GM21526 (cell line): ENCODE measurements at regions not wholly inside any gene's neighbourhood (a gene's known extent, or its start where the extent isn't known, plus 50 kb on each side); places are given as distances from the start of the nearest gene placed in this dataset.
"Not testable (repeated sequence)": the region's sequence is repeated elsewhere in the genome, so short reads cannot be mapped to it uniquely, and the experiment has no call there.

Experiments
- ATAC-seq: cut with Tn5 transposase; IDR thresholded peaks from one replicate; pipeline ENCODE4 v1.9.1; 2021; ENCODE audit warnings: moderate library complexity; ENCODE audit not compliant: unreplicated experiment, low FRiP score

DNA sequence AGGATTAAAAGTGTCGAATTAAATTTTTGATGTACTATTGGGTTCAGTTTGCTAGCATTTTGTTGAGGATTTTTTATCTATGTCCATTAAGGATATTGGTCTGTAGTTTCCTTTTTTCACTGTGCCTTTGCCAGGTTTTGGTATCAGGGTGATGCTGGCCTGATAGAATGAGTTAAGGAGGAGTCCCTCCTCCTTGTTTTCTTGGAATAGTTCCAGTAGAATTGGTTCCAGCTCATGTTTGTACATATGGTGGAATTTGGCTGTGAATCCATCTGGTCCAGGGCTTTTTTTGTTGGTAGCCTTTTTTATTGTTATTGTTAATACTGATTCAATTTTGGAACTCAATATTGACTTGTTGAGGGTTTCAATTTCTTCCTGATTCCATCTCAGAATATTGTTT lies 141.8 kb downstream of the SIM1 start:
- ATAC-seq: no peak

DNA sequence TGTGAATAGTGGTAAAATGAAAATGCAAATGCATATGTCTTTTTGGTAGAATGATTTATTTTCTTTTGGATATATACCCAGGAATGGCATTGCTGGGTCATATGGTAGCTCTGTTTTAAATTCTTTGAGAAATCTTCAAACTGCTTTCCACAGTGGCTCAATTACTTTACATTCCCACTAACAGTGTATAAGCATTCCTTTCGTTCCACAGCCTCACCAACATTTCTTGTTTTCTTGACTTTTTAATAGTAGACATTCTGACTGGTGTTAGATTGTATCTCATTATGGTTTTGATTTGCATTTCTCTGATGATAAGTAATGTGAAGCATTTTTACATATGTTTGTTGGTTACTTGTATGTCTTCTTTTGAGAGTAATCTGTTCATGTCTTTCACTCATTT lies 144.0 kb downstream of the SIM1 start:
- no peak for ATAC-seq

DNA sequence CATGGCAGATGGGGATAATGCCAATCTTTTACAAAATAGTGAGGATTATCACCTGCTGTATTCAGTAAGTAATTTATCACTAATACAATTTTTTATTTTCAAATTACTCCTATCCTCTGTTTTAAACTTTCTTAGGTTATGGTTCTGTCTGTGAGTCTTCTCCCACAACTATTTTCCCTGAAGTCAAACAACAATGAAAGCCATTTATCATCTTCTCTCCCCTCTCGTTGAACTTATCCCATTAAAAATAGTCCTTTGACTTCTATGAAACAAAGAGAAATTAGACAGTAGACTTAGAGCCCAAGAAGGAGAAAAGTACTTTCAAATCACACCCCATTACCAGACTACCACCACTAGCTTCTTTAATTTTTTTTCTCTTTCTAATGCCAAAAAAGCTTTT lies 147.7 kb downstream of the SIM1 start:
- no peak for ATAC-seq

DNA sequence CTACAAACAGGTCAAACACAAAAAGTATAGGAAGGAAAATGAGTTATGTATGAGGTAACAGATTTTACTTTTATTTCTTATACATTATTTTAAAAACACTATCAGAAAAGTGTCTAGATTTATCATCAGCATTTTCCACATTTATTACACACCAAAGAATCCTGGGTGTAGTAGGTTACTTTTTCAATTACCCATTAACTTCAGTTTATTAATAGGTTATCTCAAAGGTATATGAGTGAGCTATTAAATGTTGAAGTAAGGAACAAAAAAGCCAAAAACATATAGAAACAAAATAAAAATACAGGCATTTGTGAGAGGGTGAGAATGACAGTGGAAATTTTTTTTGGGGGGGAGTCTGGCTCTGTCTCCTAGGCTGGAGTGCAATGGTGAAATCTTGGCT lies 150.5 kb downstream of the SIM1 start:
- ATAC-seq: no peak

DNA sequence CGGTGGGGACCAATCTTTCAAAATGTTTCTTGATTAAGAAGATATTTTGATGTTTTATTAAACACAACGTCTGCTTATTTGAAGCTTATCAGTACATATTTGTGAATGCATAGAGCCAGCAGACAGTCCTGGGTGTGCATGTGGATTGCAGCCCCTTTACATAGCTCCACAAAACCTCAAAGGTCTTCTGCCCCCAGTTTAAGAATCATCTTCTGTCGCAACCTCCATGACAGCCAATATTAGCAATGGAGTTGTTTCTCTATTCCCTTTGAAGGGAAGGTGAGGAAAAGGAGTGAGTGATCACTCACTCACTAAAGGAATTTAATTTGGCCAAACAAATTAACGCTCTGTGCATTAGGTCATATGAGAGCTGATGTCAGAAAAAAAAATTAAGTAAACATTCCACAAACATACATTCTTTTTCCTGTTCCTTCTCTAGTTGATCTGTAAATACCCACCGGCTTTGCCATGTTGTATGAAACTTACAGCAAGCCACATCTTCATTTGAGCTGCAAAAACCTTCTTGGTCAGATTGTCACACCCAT lies 152.9 kb downstream of the SIM1 start:
- ATAC-seq: no peak

DNA sequence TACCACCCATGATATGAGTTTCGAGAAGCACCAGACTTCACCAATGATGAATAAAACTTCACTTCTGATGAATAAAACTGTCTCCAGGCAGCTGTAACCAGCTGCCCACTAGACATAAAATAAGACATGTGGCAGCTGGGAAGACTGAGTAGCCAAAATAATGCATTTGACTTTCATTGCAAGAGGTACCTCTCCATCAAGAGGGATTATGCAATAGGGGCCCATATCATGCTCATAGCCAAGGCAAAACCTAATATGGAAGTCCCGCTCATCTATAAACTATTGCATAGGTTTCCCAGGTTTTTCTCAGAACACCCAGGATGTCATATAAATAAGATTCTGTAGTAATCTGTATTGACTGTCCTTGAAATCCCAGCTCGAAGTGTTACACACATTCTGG lies 155.5 kb downstream of the SIM1 start:
- no peak for ATAC-seq

DNA sequence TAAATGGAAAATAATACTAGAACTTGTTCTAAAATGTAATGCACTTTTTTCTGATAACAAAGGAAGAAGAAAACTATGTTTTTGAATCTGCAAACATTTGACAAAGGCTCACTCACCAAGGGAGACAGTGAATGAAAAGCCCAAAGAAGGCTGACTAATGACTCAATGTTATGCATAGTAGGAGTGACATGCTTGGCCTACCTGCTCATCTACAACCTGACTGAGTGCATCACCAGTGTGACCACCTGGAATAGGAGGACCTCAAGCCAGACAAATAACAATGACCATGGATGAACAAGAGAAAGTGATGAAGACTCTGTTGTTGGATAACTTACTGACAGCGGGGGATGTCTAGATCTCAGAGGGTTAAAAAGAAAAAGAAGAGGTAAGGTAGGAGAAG lies 157.2 kb downstream of the SIM1 start:
- ATAC-seq: no peak

DNA sequence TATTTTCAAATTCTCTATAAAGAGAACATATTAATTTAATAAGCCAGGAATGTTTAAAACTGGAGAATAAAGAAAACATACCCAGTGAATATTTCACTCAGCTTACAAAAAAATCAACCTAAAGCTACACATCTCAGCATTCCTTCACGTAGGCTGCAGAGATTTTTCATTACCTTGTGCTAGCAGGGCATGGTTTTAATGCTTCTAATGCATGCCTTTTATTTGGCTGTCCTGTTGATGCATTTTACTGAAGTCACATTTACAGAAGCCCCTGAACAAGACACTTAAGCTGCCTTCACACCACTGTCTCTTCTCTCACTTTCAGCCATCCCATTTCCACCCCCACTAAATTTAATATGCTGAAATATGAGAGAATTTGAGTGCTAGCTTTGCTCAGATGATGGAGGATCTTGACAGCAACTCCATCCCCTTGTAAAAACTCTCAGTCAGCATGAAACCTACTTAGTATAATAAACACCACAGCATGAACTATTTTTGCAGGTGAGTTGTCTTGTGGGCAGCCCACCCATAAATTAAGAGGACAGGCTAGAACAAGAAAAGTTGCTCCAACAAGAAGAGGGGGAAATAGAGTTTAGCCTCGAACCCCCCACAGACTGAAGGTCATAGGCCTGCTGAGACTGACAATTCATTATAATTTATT lies 159.4 kb downstream of the SIM1 start:
- no peak for ATAC-seq

DNA sequence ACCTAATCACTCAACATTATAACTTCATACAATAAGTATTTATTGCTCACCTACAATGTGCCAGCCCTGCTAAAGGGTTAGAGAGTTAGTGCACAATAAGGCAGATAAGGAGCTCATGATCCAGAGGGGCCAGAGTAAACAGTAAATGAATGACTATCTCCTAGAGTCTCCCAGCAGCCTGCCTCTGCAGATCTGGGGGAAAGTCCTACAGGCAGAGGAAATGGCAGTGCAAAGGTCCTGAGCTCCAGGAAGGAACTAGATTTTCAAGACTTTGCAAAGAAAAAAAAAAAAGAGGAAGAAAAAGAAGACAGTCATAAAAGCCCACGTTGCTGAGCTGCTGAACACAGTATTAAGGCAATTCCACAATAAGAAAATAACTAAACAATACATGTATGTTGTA lies 160.1 kb downstream of the SIM1 start:
- no peak for ATAC-seq

DNA sequence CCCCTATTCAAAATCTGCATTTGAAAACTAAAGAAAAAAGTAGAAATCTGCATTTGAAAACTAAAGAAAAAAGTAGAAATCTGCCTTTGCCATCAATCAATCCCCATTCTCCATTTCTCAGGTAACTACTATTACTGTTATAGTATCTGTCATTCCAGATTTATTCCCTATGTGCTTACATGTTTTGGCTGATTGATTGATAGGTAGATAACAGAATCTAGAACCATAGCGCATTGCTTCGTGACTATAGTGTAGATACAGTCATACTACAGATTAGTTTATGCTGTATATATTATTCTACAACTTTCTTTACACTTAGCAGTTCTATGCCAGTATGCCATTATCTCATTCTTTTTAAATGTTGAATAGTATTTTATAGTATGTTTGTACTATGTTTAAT lies 163.0 kb downstream of the SIM1 start:
- ATAC-seq: no peak

DNA sequence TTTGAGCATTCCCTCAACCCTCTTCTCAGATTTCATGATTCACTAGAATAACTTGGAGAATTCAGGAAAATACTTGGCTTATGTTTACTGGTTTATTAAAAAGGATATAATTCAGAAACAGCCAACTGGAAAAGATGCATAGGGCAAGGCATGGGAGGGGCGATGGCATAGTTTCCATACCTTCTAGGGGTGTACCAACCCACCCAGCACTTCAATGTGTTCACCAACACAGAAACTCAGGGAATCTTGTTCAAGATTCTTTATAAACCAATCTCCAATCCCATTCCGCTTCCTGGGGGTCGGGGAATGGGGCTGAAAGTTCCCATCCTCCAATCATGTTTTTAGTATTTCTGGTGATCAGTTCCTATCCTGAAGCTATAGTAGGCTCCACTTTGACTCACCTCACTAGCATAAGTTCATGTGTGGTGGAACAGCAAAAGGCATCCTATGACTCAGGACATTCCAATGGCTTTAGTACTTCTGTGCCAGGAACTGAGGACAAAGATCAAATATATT lies 164.4 kb downstream of the SIM1 start:
- ATAC-seq: no peak

DNA sequence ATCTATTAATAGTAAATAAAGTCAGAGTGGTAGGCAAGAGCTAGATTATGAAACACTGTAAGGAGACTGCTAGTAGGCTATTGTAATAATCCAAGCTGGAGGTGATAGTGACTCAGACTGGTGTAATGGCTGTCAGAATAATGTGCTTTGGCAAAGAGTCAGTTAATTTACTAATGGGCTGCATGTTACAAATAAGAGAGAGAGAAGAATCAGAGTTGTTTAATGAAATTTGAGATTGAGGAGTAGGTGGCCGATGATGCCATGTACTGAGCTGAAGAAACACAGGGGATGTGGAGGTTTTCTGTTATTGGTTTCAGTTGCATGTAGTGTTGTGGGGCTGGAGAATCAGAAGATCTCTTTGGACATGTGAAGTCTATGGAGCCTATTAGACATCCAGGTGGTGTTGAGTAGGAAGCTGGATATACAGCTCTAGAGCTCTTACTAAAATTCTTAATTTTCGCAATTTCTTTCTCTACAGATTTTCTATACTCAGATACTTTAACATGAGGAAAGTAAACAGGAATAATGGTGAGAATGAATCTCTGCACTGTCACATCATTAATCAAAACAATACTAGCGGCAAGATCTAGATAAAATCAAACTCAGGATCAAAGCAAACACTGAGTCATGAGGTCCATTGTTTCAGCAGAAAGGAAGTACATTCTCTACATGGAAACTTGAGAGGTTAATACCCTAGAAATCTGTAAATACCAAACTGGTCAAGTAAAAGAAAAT lies 167.7 kb downstream of the SIM1 start:
- ATAC-seq: no peak

DNA sequence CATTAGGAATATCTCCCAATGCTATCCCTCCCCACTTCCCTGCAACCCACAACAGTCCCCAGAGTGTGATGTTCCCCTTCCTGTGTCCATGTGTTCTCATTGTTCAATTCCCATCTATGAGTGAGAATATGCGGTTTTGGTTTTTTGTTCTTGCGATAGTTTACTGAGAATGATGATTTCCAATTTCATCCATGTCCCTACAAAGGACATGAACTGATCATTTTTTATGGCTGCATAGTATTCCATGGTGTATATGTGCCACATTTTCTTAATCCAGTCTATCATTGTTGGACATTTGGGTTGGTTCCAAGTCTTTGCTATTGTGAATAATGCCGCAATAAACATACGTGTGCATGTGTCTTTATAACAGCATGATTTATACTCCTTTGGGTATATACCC lies 169.5 kb downstream of the SIM1 start:
- ATAC-seq: not testable (repeated sequence)

DNA sequence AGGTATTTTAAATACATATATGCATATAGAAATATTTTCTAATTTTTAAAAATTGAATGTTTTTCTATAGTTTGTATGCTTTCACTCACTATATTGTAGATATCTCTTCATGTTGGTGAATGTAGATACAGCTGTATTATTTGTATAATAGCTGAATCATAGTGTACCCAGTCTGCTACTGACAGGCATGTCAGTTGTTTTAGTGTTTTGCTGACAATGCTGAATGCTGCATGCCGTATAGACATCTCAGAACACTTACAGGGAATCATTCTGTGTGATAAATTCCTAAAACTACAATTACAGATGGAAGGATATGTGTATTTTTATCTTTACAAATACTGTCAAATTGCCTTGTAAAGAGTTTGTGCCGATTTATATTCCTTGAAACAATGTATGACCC lies 175.4 kb downstream of the SIM1 start:
- no peak for ATAC-seq

DNA sequence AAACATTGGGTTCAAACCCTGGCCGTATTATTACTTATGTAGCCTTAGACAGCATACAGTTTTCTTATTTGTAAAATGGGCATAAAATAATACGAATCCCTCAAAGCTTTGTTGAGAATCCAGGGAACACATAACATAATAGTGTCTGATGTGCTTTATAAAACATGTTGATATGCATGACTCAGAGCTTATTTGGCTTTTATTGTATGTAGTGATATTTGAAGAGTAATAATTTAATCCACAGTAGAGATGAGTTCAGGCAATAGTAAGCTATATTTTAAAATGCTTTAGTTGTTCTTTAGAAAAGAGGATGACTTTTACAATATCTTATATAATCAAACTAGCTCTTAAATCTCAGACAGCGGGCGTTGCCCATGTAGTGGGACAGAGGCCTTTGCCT lies 176.4 kb downstream of the SIM1 start:
- no peak for ATAC-seq

DNA sequence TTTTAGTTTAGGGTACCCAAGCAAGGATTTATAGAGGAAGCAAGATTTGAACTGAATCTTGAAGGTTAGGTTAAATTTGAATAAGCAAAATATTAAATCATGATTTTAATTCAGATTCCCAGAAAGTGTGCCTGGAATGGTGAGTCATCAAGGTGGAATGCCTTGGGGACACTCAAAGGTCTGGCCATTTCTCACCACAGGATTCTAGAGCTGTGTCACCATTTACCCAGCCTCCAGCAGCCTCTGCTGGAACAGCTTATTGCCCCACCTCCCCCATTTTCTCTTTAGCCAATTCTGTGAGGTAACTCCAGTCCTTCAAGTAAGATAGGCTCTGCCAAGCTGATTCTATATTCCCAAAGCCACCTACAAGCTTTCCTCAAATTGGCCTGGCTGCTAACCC lies 181.4 kb downstream of the SIM1 start:
- ATAC-seq: no peak

DNA sequence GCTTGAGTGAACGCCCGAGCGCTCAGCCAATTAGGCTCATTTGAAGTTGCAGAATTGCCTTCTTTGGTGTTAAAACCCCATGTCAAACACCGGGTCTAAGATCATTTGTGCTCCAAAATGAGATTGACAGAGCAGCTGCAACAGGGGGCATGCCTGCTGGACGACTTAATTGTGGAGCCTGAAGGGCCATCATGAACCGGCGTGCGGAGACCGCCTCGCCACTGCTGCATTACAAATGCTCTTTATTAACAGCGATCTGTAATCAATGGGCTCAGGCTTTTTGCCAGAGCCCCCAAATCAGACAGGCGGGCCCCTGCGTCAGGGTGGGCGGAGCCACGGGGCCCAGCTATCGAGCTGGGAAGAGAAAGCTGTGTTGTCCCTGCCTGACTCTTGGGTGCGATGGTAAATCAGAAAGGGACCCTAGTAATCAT lies 183.2 kb downstream of the SIM1 start:
- no peak for ATAC-seq

DNA sequence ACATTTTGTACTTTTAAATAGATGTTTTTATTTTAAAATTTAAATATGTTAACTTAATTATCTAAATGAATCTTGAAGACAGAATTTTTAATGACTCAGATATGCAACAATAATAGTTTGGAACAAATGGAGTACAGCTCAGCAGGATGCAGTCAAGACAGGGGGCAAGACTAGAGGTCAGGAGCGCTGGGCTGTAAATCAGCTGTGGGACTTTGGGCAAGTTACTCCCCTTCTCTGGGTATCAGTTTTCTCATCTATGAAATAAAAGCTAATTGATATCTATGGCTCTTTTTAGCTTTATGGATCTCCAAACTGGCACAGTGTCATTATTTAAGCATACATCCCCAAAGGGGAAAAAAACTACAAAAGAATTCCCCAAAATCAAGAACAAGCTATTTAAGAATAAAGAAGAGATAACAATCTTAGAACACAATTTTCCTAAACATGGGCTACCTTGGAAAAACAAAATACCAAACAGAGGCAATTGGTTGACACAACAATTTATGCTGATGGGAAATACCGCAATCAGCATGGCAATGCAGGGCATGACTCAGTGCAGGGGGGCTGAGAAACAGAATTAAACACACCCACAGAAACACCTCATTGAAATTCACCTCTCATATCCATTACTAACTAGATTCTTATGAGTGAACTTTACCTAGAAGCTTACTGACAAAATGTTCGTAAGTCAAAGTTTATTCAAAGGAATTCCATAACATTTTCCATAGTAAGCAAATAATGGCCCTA lies 188.2 kb downstream of the SIM1 start:
- ATAC-seq: no peak

DNA sequence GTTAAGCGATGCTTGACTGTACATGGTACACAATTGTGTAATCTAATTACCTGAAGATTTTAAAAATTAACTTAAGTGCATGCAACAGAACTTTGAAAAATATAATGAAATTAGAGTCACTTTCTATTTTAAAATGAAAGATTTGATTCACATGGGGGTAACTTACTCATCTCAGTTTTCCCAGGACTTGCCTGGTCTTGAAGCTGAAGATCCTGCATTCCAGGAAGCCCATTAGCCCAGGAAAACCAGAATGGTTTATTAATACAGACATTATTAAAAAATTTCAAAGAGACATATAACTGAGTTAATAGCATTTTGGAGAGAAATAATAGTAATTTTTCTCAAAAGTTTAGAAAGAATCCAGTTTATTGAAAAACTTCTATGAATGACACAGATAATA lies 190.6 kb downstream of the SIM1 start:
- ATAC-seq: no peak

DNA sequence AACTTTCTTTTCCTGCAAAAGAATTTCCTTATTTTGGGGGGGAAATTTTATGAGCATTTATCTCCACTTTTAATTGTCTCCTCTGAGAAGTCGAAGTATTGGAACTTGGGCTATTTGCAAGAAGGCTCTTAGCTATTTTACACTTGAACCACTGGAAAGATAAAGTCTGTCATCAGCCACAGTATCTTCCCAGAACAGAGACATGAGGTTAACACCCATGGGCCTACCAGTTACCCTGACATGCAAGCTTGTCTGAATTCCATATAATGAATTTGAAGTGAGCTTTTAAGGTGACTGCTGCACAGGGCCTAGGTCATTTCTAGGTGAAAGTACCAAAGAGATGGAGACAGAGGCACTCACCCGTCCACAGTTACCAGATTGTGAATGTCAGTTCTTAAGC lies 193.1 kb downstream of the SIM1 start:
- ATAC-seq: no peak

DNA sequence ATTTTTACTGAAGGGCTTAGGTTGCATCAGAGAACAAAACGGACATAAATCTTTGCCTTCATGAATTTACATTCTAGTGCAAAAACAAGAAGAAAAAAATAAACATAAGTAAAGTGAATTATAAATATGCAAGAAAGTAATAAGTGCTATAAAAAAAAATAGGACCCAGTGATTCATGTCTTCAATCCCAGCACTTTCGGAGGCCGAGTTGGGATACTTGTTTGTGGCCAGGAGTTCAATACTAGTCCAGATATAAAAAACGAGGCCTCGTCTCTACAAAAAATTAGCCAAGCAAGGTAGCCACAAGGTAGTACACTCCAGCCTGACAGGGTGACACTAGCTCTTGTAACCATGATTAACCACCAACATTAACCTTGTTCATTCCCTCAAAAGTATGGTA lies 193.5 kb downstream of the SIM1 start:
- ATAC-seq: no peak
